ENCODE measurements at regions not wholly inside any gene's neighbourhood (a gene's known extent, or its start where the extent isn't known, plus 50 kb on each side); places are given as distances from the start of the nearest gene placed in this dataset.

DNA sequence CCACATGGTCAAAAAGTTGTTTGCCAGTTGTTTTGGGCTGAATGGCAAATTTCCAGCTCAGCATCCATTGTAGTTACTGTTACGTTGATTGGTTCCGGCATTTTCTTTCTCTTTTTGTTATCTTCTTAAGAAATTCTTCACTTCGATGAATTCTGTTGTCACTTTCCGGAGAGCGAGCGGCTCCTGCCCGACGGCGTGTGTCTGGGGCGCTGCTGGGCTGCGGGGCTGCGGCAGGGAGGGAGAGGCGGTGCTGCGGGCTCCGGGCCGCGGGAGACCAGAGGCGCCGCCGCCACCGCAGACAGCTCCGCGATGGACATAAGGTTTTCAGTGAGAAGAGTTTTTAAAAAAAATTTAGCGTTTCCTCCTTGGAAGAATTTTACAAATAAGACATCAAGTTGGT, 117.4 kb downstream of the RRM1 start:
- no peaks in the 10 kb centered on the region for H3K4me1 ChIP-seq (ENCODE audit: control insufficient read depth in 2 of 2, insufficient read depth in 2 of 2, low read length in 2 of 2)
- POLR2A ChIA-PET, result no interaction called here
- H3K4me1 Mint-ChIP-seq, result no peaks in the 10 kb centered on the region
- H3K9me3 ChIP-seq (ENCODE audit: control extremely low read depth in 1 of 3, control insufficient read depth in 2 of 3, insufficient read depth in 1 of 3, low read length in 2 of 3), result no peaks in the 10 kb centered on the region
- peaks cover 35% of the 10 kb centered on the region for H3K27me3 Mint-ChIP-seq
- H3K27ac ChIP-seq (ENCODE audit: low read length in 2 of 2), result no peak overlapping the region
- 14% methylated on average over 17 of the region's 24 CpGs for WGBS (ENCODE audit: insufficient coverage)
- H3K27me3 ChIP-seq (replicated peaks in 1 of 4; ENCODE audit: control extremely low read depth in 1 of 4, control insufficient read depth in 3 of 4, insufficient read depth in 4 of 4, low read length in 3 of 4), result peaks cover 0 to 10% (median 5%) of the 10 kb centered on the region in 4 experiments
- CTCF ChIA-PET, result no interaction called here
- intact Hi-C loops (cut with micrococcal nuclease), result no loop called here
- H3K4me3 Mint-ChIP-seq, result no peak overlapping the region
- no peak for ATAC-seq (ENCODE audit: low read depth)
- no peaks in the 10 kb centered on the region for H3K9me3 Mint-ChIP-seq (ENCODE audit: insufficient read depth)
- H3K27ac Mint-ChIP-seq, result no peak overlapping the region
- H3K36me3 ChIP-seq (replicated peaks in 1 of 2; ENCODE audit: control extremely low read depth in 1 of 2, control insufficient read depth in 1 of 2, extremely low read depth in 1 of 2, insufficient read depth in 2 of 2, low read length in 1 of 2), result no peaks in the 10 kb centered on the region
- no peak for DNase-seq
- no peak overlapping the region for H3K4me2 ChIP-seq (replicated peaks; ENCODE audit: low read depth, low read length, poor library complexity, severe bottlenecking)
- H3K9ac ChIP-seq (ENCODE audit: low read length), result no peak overlapping the region
- no peak overlapping the region for H3K4me3 ChIP-seq (ENCODE audit: control extremely low read depth in 1 of 5, extremely low read depth in 1 of 5, insufficient read depth in 1 of 5, low read depth in 2 of 5, low read length in 4 of 5)
- H3K79me2 ChIP-seq (ENCODE audit: control insufficient read depth, insufficient read depth, low read length), result no peaks in the 10 kb centered on the region
- no peak for TF ChIP-seq EZH2 (IDR thresholded peaks at IDR 0.05; ENCODE audit: borderline replicate concordance, insufficient read depth, low read depth, low read length, poor library complexity, severe bottlenecking)
- TF ChIP-seq, protein P1, sequence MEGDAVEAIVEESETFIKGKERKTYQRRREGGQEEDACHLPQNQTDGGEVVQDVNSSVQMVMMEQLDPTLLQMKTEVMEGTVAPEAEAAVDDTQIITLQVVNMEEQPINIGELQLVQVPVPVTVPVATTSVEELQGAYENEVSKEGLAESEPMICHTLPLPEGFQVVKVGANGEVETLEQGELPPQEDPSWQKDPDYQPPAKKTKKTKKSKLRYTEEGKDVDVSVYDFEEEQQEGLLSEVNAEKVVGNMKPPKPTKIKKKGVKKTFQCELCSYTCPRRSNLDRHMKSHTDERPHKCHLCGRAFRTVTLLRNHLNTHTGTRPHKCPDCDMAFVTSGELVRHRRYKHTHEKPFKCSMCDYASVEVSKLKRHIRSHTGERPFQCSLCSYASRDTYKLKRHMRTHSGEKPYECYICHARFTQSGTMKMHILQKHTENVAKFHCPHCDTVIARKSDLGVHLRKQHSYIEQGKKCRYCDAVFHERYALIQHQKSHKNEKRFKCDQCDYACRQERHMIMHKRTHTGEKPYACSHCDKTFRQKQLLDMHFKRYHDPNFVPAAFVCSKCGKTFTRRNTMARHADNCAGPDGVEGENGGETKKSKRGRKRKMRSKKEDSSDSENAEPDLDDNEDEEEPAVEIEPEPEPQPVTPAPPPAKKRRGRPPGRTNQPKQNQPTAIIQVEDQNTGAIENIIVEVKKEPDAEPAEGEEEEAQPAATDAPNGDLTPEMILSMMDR (IDR thresholded peaks at IDR 0.05), result no peak
- peak overlapping the region; percentile 16 for H2AFZ ChIP-seq (ENCODE audit: insufficient read depth, low read depth, low read length, poor library complexity, severe bottlenecking)
- no peaks in the 10 kb centered on the region for H4K20me1 ChIP-seq (ENCODE audit: control insufficient read depth, insufficient read depth, low read length, poor library complexity, severe bottlenecking)

DNA sequence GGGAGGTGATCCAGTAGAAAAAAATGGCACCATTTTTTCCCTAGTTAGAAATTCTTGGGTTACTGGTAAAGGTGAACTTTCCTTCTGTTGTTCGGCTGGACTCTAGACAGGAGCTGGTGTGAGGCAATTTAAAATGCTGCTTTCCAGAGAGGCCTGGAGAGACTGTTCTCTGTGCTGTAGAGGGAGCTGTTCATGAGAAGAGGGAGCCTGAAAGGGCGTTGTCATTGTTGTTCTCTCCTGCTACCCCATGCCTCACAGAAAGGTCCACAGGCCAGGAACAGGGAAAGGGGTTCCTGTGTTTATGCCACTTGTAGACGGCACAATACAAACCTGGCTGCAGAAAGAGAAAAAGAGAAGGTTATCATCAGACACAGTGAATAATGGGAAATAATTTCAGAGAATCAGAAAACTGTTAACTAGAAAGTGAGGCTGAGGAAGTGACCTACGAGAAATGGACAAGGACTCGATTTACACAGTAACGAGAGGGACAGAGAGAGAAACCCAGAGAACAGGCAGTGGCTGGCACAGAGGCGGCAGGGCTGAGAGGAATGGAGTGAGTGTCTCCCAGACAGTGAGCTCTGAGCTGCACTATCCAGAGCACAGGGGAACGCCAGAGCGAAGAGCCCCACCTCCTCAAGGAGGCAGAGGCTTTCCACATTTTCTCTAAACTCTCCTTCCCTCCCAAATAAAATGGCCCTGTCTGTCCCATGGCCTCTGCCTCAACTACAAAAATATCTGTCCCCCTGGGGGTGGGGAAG, 109.2 kb downstream of the RRM1 start:
- H3K27me3 ChIP-seq (replicated peaks in 1 of 4; ENCODE audit: control extremely low read depth in 1 of 4, control insufficient read depth in 3 of 4, insufficient read depth in 4 of 4, low read length in 3 of 4), result peaks cover 0 to 8% (median 2%) of the 10 kb centered on the region in 4 experiments
- Mint-ChIP-seq H3K4me1 (no peaks in the 10 kb centered on the region), H3K9me3 (ENCODE audit: insufficient read depth) (no peaks in the 10 kb centered on the region), H3K4me3 (no peak overlapping the region), H3K27ac (no peak overlapping the region), H3K27me3 (peaks cover 42% of the 10 kb centered on the region)
- H3K36me3 ChIP-seq (replicated peaks in 1 of 2; ENCODE audit: control extremely low read depth in 1 of 2, control insufficient read depth in 1 of 2, extremely low read depth in 1 of 2, insufficient read depth in 2 of 2, low read length in 1 of 2), result no peaks in the 10 kb centered on the region
- WGBS (ENCODE audit: insufficient coverage), result 94% methylated on average over 5 of the region's 9 CpGs
- CTCF ChIA-PET, result no interaction called here
- H3K27ac ChIP-seq (ENCODE audit: low read length in 2 of 2), result no peak overlapping the region
- TF ChIP-seq, protein P1 (IDR thresholded peaks at IDR 0.05), result no peak
- no peak for TF ChIP-seq EZH2 (IDR thresholded peaks at IDR 0.05; ENCODE audit: borderline replicate concordance, insufficient read depth, low read depth, low read length, poor library complexity, severe bottlenecking)
- no peaks in the 10 kb centered on the region for H3K79me2 ChIP-seq (ENCODE audit: control insufficient read depth, insufficient read depth, low read length)
- no peak overlapping the region for H2AFZ ChIP-seq (ENCODE audit: insufficient read depth, low read depth, low read length, poor library complexity, severe bottlenecking)
- POLR2A ChIA-PET, result no interaction called here
- no peaks in the 10 kb centered on the region for H4K20me1 ChIP-seq (ENCODE audit: control insufficient read depth, insufficient read depth, low read length, poor library complexity, severe bottlenecking)
- no peak overlapping the region for H3K4me3 ChIP-seq (ENCODE audit: control extremely low read depth in 1 of 5, extremely low read depth in 1 of 5, insufficient read depth in 1 of 5, low read depth in 2 of 5, low read length in 4 of 5)
- no peak for DNase-seq
- H3K9ac ChIP-seq (ENCODE audit: low read length), result no peak overlapping the region
- ATAC-seq (ENCODE audit: low read depth), result no peak
- no peaks in the 10 kb centered on the region for H3K4me1 ChIP-seq (ENCODE audit: control insufficient read depth in 2 of 2, insufficient read depth in 2 of 2, low read length in 2 of 2)
- no peaks in the 10 kb centered on the region for H3K9me3 ChIP-seq (ENCODE audit: control extremely low read depth in 1 of 3, control insufficient read depth in 2 of 3, insufficient read depth in 1 of 3, low read length in 2 of 3)
- no peak overlapping the region for H3K4me2 ChIP-seq (replicated peaks; ENCODE audit: low read depth, low read length, poor library complexity, severe bottlenecking)
- intact Hi-C loops (cut with micrococcal nuclease), result no loop called here

All from B cell (primary cell).